Activated CD4-positive, alpha-beta T cell treated with anti-CD3 and anti-CD28 coated beads, Interleukin-2, amount 50 U/mL, for 1 hour (primary cell): ENCODE measurements at regions not wholly inside any gene's neighbourhood (a gene's known extent, or its start where the extent isn't known, plus 50 kb on each side); places are given as distances from the start of the nearest gene placed in this dataset.

Experiments
- DNase-seq: peaks from one replicate; pipeline ENCODE4 v3.0.0-alpha.2; 2020

DNA sequence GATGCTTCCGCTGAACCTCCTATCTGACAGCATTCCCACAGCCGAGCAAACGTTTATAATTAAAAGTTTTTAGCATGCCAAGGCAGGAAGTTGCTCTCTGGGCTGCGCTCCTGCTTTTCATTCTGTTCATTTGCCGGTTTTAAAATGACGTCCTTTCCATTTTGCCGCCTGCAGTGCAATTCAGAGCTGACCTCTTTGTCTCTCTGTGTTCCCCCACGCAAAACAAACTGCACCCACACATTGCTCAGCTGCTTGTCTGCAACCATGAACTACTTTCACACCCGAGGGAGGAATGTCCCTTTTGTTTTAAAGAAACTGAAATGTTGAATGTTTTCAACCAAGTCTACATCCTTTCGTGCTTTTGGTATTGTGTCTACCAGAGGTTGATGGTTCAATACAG lies 416.5 kb downstream of the EFNB2 start:
- no peak for DNase-seq

DNA sequence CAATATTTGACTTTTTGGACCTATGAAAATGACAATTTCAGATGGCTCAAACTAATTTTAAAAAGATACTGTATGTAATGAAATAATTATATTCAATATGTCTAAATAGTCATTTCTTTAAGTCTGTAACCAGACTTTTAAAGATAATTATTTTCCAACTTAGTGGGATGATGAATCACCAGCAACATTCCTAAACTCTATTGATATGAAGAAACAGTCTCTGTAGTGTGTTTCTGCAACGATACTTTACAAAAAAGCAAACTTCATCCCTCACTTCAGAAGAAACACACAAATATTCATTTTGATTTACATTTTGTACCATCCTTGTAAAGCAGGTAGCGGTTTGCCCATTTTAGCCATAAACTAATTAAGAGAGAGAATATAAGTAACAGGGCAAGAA lies 417.4 kb downstream of the EFNB2 start:
- no peak for DNase-seq

- no peak for DNase-seq
Measured at GRCh38 chr13:106117640-106118039, 417.8 kb downstream of the EFNB2 start.

GRCh38 chr13:106117035-106117434 lies 418.4 kb downstream of the EFNB2 start:
- DNase-seq, result no peak

- DNase-seq, result no peak
Measured at GRCh38 chr13:106115081-106115480, 420.4 kb downstream of the EFNB2 start.

DNA sequence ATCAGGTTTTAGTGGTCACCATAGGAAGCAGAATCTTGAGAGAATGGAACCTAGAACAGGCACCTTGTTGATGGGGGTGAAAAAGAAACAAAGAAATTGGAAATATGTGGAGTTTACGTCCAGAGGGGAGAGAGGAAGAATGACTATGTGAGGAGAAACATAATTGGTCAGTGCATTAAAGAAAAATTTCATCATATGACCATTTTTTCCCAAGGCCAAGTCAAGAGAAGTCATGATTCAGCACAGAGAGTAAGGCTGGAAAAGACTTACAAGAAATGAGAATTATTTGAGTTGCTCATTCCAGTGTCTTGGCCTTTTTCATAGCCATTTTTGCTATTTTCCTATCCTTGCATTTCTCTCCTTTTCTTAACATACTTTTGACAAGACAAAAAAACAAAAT lies 421.7 kb downstream of the EFNB2 start:
- DNase-seq, result no peak

GRCh38 chr13:106112191-106112590 lies 423.3 kb downstream of the EFNB2 start:
- no peak for DNase-seq

DNA sequence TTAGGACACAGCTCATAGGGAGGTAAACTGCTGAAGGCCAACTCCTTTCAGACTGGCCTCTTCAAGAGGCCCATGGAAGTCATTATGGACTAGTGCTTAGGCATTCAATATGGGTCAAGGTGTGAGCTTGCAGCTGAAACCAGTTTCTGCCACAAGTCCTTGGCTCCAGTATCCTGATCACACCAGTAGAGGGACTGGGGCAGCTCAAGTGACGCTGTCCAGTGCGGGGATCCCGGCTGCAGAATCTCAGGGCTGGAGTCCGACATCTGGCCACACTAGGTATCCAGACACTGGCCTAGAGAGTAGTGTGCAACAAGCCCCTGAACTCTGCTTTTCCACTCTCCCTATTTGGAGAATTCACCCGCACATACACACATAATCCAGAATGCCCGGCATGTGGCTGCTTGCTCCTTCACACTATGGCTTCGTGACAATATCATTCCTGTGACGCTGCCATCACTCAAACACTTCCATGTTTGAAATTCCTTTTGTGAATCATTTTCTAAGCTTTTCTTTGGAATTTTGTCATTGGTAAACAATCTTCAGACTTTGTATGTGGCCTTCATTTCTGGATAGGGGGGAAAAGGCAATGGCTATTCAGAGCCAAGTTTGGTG lies 425.1 kb downstream of the EFNB2 start:
- no peak for DNase-seq

DNA sequence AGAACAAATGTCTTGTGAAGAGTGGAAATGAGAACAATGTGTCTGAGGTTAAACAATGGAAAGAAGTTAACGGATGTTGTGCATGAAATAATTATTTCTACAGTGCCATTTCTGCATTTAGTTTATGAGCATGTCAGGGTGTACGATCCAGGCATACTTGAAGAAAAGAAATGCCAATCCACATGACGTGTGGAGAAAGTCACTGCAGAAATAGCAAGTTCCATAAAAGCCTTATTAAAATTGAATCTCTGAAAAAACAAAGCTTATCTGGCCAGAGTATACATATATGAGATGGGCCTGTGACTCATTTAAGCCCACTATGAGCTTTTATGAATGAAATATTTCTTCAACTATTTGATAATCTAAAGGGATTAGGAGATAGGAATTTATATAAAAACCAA lies 426.1 kb downstream of the EFNB2 start:
- DNase-seq, result no peak

DNA sequence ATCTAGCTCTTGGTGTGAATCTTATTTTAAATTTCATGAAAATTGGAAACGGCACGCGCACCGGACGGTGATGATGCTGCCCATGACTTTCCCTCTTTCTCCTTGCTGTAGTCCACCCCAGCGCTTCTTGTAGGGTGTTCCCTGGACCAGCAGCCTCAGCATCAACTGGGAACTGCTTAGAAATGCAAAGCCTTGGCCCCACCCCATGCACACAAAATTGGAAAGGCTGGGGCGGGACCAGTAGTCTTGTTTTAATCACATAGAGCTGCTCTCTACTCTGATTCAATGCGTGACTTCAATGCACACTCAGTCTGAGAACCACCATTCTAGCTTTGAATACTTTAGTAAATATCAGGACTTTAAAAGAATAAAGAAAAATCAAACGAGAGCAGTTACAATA lies 427.1 kb downstream of the EFNB2 start:
- DNase-seq, result no peak

- DNase-seq, result no peak
Measured at GRCh38 chr13:106107061-106107460, 428.4 kb downstream of the EFNB2 start.

DNA sequence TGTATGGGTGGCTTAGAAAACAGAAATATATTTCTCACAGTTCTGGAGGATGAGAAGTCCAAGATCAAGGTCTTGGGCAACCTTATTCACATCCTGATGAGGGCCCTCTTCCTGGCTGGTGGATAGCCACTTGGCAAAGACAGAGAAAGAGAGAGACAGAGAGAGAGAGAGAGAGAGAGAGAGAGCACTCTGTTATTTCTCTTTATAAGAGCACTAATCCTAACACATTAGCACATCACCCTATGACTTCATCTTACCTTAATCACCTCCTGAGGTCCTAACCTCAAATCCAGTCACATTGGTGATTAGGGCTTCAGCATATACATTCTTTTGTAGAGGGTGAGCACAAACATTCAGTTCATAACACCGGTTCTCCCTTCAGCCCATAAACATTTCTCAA lies 430.3 kb downstream of the EFNB2 start:
- DNase-seq, result no peak

DNA sequence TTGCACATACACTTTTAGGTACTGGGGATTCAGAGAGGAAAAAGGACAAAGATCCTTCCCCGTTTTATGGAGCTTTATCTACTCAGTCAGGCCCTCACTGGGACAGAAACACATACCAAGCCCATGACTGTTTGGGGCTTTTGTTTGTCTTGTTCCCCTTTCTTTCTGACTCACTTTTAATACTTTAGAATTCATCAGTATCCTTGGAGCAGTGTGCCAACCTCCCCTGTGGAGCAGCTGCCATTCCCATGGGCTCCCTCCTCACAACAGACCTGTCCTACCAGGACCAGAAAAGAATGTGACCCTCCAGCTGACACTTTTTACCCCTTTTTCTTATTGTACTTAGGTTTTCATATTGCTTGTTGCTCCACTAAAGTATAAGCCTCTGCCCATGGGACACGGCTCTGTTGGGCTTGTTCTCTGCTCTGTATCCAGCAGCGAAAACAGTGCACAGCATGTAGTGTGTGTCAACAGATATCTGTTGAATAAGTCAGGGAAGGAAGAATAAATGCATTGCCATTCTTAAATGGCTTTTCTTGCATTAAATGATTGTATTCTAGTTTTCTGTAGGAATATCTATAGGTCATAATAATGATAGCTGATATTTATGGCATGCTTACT lies 431.1 kb downstream of the EFNB2 start:
- DNase-seq, result no peak

DNA sequence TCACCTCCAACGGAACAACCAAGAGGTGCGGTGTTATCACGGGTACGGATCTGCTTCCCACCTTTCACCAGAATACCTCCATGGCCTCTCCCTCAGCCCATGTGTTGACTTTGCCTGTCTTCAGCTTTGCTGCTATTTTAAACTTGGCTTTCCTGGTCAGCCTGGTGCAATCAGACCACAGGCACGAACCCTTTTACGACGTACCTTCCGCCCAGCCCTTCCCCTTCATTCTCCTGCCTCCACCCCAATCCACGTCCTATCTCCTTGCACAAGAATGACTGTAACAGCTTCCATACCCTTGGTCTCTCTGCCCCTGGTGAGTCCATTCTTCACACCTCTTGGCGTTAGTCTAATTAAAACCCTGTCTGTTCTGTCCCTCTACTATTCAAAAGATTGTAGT lies 431.7 kb downstream of the EFNB2 start:
- DNase-seq, result no peak

GRCh38 chr13:106102786-106103185 lies 432.7 kb downstream of the EFNB2 start:
- no peak for DNase-seq

DNA sequence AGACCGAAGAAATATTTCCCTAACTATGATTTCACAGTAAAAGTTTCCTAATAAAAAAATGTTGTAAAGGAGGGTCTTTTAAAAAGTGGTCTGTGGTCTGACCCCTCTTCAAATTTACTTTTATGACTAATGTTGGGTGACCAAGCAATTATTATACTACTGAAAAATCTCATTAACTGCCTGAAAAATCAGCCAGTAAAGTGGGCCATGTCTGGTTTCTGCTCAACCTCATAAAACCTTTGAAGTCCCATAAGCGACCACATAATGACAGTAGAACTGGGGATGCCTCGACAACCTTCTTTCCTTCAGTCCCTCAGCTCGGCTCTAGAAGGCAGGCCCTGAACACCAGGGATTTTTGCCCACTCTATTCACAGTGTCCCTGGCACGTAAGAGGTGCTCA lies 434.3 kb downstream of the EFNB2 start:
- no peak for DNase-seq

- no peak for DNase-seq
Measured at GRCh38 chr13:106100171-106100919, 435.1 kb downstream of the EFNB2 start.

GRCh38 chr13:106099765-106100164 lies 435.7 kb downstream of the EFNB2 start:
- DNase-seq, result no peak

- DNase-seq, result no peak
Measured at GRCh38 chr13:106098778-106099177, 436.7 kb downstream of the EFNB2 start.

DNA sequence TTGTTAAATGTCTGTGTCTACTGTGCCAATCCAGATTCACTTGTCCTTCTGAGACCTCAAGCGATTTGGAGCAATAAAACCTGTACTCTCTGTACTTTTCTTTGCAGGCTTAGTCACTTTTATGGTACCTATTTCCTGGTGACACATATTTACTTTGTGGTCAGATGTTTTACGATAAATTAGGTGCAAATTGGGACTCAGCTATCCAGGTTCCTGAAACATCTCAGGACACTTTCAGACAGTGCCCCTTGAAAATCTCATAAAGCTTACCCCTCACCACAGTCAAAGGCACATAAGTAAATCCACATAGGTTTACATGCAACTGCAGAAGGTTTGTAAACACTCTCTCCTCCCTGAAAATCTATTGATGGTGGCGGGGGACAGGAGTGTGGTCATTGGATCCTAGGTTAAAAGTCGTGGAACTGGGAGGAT lies 438.8 kb downstream of the EFNB2 start:
- DNase-seq, result no peak

- no peak for DNase-seq
Measured at GRCh38 chr13:106095919-106096318, 439.5 kb downstream of the EFNB2 start.

- DNase-seq, result no peak
Measured at GRCh38 chr13:106095406-106095805, 440.1 kb downstream of the EFNB2 start.

DNA sequence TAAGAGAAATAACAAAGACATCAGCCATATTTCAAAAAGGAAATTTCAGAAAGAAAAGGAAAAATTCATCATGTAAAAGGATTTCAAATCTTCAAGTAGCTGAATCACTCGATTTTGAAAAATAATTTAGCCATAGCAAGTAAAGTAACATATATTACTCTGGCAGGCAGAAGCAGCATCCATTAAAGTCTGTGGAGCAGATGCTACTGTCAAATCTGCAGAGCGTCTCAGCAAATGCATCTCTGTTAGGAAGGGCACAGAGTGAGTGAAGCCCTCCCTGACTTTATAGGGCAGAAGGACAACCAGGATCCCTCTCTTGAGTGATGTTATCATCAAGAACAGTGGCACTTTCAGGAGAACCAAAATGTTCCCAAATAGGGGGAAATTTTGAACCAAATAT lies 445.5 kb downstream of the EFNB2 start:
- DNase-seq, result no peak

GRCh38 chr13:106089261-106089980 lies 446.0 kb downstream of the EFNB2 start:
- DNase-seq, result no peak
